GM19372 (cell line): ENCODE measurements at regions not wholly inside any gene's neighbourhood (a gene's known extent, or its start where the extent isn't known, plus 50 kb on each side); places are given as distances from the start of the nearest gene placed in this dataset.

Experiments used
- ATAC-seq: cut with Tn5 transposase; IDR thresholded peaks from one replicate; pipeline ENCODE4 v1.9.1; 2021; ENCODE audit warnings: mild to moderate bottlenecking, low read depth, moderate library complexity; ENCODE audit not compliant: unreplicated experiment

GRCh38 chr1:30061292-30062220 is 661.8 kb downstream of the MATN1 start:
- no peak for ATAC-seq

DNA sequence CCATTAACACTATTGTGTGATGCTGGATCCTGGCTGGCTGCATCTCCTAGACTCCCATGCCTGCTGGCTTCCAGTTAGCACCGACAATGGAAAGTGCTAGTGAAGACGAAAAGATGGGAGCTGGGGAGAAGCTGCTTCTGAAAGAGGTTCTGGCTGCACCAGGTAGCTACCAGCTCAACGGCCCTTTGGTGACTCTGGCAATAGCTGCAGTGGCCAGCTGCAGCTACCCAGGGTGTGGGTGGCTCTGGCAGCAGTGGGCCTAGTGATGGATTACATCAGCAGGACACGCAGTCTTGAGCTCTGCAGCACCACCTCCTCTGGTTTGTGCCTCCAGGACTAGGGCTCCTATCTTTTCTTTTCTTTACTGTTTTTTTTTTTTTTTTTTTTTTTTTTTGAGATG is 662.6 kb downstream of the MATN1 start:
- ATAC-seq, result no peak

DNA sequence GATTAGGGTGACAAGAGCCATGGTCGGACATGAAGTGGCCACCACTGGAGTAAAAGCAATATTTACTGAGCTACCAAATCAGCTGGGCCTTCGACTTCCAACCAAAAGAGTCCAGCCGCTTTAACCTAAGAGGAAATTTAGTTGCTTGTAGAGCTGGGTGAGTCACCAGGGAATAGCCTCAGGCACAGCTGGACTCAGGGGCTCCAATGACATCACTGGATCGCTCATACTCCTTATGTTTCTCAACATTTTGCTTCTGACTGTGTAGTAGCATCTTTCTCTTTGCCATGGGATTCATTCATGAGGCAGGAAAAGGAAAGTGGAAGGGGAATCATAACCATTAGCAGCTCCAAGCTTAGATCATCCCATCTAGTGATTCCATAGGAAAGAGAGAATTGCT is 664.4 kb downstream of the MATN1 start:
- no peak for ATAC-seq

GRCh38 chr1:30054126-30054525 is 669.3 kb downstream of the MATN1 start:
- no peak for ATAC-seq

- ATAC-seq, result no peak
Observed at GRCh38 chr1:30052178-30052577, 671.2 kb downstream of the MATN1 start.

- no peak for ATAC-seq
Observed at GRCh38 chr1:30051777-30052176, 671.6 kb downstream of the MATN1 start.

- no peak for ATAC-seq
Observed at GRCh38 chr1:30049748-30050296, 673.6 kb downstream of the MATN1 start.

DNA sequence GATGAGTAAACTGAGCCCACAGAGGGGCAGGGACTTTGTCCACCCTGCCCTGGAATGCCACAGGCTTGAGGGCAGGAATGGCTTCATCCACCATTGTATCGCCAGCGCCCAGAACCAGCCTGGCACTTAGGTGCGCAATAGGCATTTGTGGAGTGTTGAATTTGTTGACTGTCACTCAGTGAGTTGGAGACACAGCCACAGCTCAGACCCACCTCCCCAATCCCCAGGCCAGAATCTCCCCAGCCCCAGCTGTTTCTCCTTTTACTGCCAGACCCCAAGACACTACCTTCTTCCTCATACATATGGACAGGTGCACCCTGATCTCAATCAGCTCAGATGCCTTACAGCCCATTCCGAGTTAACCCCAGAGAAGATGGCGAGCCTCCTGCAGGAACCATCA is 674.5 kb downstream of the MATN1 start:
- no peak for ATAC-seq

GRCh38 chr1:30047576-30047975 is 675.8 kb downstream of the MATN1 start:
- no peak for ATAC-seq

DNA sequence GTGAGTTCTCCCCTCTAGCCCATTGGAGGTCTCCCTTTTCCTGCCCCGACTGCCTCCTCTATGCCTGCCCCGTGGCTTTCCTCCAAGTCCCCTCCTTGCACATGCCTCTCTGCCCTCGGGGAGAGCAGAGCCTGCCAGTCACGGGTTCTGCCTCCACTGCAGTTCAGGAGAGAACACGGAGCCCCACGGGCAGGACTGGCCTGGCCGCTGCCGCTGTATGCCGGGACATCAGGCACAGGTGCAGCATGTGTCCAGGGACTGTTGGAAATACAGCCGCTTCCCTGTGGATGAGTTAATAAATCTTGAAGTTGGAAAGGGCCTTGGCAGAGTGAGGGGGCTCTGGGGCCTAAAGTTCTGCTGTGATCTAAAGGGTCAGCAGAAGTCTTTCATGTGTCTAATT is 676.6 kb downstream of the MATN1 start:
- no peak for ATAC-seq

DNA sequence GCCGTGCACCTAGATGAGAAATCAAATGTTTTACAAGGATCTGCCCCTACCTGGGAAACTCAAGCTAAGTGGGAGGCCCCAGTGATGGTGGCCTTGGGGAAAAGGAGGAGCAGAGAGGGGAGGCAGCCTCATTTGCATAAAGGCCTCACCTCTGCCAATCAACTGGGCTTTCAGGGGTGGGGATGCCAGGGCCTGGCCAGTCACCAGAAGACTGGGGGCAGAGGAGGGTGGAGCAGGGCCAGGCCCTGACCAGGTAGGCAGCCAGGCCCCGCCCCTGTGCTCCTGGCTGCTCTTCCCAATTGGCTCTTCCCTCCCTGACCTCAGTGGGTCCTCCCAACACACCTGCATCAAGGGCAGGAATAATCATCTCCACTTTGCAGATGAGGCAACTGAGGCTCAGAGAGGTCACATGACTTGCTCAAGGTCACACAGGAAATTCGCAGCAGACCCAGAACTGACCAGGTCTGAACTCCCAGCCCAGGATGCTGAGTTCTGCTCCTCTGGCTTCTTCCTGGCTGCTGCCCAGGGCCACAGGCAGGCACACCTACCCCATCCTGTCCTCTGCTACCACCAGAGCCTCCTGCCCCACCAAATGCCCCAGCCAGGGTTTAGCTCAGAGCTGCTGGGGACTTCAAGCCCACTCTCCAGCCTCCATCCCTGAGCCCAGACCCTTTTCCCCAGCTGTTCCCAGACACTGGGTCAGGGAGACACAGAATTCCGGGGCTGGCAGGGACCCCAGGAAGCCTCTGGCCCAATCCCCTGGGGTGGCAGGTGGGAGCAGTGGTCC is 677.9 kb downstream of the MATN1 start:
- no peak for ATAC-seq

- ATAC-seq, result no peak
Observed at GRCh38 chr1:30044656-30045144, 678.7 kb downstream of the MATN1 start.

GRCh38 chr1:30043731-30044408 is 679.5 kb downstream of the MATN1 start:
- ATAC-seq, result no peak

DNA sequence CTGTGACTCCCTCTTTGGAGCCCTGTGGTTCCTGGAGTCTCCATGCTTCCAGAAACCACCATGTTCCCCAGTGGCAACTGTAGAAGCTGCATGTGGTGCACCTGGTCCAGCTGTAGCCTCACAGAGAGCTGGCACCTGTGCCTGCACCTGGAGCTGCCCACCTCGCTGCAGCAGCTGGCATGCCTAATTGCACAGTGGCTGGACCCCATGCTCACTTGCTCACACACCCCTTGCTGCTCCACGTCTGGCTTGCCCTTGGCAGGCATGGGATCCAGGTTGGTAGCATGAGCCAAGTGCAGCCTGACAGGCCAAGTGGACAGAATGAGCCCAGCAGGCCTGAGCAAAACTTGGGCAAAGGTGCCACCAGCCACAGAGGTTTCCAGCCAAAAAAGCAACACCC is 680.1 kb downstream of the MATN1 start:
- ATAC-seq, result no peak

GRCh38 chr1:30042438-30043147 is 680.8 kb downstream of the MATN1 start:
- no peak for ATAC-seq

- ATAC-seq, result no peak
Observed at GRCh38 chr1:30041741-30042437, 681.5 kb downstream of the MATN1 start.

DNA sequence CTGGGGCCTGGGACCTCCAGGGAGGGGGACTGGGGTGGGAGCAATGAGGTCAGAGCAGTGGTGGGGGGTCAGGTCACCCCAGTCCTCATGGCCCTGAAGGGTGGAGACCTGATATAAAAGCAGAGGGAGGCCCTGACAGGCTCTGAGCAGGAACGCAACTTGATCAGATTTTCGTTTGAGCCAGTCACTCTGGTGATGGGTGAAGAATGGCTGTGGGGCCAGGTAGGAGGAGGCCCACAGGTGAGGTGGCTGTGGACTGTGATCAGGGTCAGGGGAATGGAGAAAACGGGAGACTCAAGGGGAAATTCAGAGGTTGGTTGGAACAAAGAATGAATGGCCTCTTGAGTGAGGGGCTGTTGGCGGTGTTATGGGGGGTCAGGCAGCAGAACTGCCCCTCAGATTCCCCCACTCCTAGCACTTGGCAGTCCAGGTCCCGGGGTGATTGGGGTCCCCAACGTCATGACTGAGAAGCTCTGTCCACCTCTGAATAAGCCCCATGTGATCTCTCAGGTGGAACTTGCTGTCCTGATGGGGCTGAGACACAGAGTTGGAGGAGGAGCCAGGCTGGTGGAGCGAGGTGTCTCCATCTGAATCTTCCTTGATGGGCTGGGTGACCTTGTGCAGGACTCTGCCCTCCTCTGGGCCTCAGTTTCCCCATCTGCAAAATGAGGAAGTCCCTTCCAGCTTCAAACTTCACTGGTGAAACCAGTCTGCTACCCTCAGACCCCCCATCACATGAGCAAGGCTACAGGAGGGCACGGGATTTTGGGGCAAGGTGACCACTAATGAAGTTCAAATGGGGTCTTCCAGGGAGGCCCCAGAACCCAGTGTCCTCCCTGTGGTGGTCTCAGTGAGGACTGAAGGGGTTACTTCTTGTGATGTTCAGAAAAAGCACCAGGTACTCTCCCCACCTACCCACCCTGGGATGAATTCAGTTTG is 683.0 kb downstream of the MATN1 start:
- no peak for ATAC-seq

DNA sequence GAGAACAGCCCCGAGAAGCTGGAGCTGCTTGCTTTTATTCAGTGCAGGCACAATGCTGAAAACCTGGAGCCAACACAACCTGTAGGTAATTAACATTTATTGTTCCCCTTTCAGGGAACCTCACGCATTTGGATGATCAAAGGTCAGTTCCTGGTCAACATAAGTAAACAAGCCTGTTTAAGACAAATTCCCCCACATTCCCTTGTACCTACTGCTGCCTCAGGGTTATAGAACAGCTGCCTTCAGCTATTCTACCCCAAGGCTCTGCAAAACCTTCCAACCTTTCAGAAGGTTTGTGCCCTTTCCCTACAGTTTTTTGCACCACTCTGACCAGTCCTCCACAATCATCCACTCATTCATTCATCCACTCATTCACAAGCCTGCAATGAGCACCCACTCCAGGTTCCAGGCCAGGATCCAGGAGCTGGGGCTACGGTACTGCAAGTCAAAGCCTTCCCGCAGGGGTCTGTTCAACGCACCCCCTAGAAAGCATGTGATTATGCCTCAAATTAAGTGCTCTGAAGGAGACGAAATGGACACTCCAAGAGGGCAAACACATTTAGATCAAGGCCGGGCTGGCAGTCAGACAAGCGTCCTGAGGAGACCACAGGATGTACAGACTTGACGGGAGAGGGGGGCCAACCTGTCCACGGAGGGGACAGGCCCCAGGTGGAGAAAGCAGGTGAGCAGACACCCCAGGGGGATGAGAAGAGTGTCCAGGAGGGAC is 683.9 kb downstream of the MATN1 start:
- no peak for ATAC-seq
